Fibroblast of peridontal ligament (primary cell): ENCODE measurements at regions not wholly inside any gene's neighbourhood (a gene's known extent, or its start where the extent isn't known, plus 50 kb on each side); places are given as distances from the start of the nearest gene placed in this dataset.
A peak's percentile ranks its signal among the peaks of the same experiment; 100 is the strongest.

Experiments
- DNase-seq: peaks from one replicate; pipeline ENCODE4 v3.0.0-alpha.2; 2010; ENCODE audit errors: extremely low read depth

- DNase-seq: no peak
Observed at GRCh38 chr7:117929237-117929636, 56.0 kb upstream of the CTTNBP2 start.

DNA sequence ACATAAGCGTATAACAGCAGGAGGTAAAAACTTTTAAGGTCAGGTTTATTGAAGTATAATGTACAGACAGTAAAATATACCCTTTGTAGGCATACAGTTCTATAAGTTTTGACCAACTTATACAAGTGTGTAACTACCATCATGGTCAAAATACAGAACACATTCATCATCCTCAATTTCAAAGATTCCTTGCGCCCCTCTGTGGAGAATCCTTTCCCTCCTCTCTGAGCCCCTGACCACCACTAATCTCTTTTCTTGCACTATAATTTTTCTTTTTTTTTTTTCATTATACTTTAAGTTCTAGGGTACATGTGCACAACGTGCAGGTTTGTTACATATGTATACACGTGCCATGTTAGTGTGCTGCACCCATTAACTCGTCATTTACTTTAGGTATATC, 58.1 kb upstream of the CTTNBP2 start:
- DNase-seq: no peak

DNA sequence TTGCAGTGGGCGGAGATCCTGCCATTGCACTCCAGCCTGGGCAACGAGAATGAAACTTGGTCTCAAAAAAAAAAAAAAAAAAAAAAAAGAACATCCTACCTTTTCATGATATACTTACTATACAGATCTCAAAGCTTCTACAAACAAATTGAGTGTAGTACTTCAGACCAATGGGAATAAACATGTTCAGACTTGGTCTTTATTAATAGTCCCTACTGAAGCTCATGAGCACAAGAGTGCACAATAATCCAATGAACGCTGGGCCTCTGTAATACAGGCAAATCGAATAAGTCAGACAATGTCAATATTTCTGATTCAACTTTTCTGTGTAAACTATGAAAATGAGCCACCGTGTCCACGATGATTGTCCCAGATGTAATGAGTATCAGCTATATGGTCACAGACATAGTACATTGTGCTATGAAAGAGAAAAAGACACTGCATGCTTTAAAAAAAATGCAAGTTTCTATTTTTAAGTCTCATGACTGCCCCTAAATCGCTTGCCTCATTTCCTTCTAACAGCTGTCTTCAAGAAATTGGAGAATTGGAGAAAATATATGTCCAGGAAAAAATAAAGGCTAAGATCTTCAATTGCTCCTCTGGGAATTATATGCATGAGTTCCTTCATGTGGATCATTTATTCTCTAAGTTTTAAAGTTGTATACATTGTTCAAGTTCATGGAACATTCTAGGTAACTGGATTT, 64.0 kb upstream of the CTTNBP2 start:
- DNase-seq: no peak

- DNase-seq: no peak
Observed at GRCh38 chr7:117937753-117938483, 64.7 kb upstream of the CTTNBP2 start.

GRCh38 chr7:117941138-117941810, 68.0 kb upstream of the CTTNBP2 start:
- DNase-seq: peak; percentile 22

GRCh38 chr7:117942780-117943179, 69.5 kb upstream of the CTTNBP2 start:
- DNase-seq: no peak

DNA sequence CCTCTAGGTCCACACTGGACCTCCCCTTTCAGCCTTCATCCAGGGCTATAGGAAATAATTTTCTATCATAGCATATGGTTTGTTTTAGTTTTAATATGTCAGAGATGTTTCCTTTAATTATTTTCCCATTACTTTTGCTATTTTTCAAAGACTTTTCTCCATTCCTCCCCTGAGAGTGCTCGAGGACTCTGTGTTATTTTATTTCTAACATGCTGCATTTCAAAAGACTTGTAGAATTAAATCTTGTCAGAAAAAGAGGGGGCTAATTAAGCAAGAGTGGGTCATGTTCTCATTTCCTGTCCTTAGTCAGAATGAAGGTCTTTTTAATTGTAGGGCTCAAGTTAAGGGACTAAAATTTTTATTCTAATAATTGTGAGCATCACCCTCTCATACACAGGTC, 71.6 kb upstream of the CTTNBP2 start:
- DNase-seq: no peak

- DNase-seq: no peak
Observed at GRCh38 chr7:117946151-117946633, 73.0 kb upstream of the CTTNBP2 start.

GRCh38 chr7:117949232-117949631, 76.0 kb upstream of the CTTNBP2 start:
- no peak for DNase-seq

DNA sequence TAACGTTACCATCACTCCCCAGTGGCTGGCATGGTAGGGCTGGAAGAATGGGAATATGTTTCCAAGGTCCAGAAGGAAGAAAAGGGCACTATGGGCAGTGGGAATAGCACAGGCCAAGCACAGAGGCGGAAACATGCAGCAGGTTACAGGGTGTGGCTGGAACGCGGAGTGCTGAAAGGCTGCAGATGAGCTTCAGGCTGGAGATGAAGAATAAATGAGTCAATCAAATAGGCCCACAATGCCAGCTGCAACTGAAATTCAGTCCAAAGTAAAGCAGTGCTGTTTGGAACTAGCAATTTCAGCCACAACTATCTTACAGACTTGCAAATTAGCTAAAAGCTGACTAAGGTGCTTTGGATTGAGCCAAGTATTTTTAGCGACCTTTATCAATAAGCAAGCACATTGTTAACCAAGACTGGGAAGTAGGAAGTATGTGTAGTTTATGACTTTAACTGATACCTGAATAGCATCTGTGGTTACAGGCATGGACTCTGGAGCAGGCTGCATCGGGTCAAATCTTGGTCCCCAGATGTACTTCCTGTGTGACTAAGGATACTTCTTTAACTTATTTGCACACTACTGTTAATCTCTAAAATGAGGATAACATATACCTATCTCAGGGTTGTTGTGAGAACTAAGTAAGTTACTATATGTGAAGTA, 77.5 kb upstream of the CTTNBP2 start:
- no peak for DNase-seq

DNA sequence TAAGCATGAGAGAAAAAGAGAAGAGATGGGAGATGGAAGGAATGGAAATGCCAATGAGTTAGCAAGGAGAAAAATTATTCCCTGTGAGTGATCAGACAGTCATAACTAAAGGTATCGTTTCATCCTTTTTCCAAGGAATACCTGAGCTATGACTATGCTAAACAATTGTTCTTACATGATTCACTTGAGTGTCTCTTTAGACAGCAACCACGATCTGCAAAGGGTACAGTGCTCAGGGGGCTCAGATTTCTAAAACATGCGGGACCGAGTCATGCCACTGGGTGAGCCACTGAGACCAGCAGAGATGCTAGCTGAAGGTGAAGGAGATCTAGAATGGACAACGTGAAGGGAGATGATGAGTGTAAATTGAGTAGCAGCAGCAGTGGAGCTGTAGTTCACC, 78.0 kb upstream of the CTTNBP2 start:
- no peak for DNase-seq

- no peak for DNase-seq
Observed at GRCh38 chr7:117951691-117952280, 78.5 kb upstream of the CTTNBP2 start.

- no peak for DNase-seq
Observed at GRCh38 chr7:117955046-117955445, 81.8 kb upstream of the CTTNBP2 start.

DNA sequence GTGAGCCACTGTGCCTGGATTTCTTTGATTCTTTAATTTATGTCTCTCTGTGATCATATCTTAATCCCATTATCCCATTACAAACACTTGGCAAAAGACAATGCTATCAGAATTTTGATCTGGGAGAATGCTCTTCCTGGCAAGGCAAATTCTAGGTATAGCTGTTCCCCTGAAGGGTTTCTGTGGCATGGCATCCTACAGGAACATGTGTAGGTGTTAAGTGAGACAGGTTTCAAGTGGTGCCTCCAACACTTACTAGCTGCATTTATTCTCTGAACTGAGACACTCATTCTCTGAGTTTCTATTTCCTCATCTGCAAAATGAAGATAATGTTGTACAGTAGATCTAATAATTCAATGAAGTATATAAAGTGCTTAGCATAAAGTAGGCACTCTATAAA, 87.1 kb upstream of the CTTNBP2 start:
- DNase-seq: no peak

DNA sequence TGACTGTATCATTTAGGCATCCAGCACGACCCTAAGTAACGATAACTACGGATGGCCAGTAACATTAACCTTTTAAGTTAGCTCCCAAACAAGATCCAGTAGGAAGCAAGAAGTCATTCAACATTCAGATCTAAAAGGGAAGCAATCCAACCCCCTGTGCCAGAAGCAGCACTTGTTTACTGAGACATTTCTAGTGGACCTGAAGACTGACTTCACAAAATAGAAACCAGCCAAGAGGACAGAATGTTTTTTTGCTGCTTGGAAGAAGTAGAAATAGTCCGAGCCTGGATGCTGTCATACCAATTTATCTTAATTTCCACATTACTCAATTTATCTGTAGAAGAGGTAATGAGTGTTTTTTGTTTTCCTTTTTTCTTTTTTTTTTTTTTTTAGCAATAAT, 88.0 kb upstream of the CTTNBP2 start:
- no peak for DNase-seq

DNA sequence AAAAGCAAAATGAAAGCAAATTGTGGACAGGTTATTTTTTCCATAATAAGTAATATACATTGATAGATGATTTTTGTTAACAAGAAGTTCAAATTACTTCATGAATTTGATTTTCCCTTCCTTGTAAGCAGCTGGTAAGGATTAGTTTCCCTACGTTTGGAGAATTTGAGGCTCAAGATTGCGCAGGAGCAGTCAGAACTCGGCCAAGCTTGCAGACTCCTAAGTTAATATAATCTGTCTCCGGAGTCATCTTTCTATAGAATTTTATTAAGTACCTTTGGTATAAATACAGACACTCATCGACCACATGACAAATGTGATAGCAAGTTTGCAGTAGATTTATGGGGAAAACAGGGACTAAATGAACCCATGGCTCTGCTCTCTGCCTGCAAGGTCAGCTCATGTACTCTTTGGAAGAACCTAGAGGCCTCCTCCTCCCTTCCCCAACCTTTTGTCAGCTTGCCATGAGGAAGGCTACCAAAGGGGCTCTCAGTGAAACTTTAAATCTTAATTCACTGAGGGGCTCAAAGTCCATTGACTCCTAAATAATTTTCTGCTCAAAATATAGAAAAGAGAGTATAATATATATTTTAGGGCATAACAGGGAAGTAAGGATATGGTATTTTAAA, 89.2 kb upstream of the CTTNBP2 start:
- DNase-seq: no peak

- no peak for DNase-seq
Observed at GRCh38 chr7:117963264-117964197, 90.3 kb upstream of the CTTNBP2 start.

DNA sequence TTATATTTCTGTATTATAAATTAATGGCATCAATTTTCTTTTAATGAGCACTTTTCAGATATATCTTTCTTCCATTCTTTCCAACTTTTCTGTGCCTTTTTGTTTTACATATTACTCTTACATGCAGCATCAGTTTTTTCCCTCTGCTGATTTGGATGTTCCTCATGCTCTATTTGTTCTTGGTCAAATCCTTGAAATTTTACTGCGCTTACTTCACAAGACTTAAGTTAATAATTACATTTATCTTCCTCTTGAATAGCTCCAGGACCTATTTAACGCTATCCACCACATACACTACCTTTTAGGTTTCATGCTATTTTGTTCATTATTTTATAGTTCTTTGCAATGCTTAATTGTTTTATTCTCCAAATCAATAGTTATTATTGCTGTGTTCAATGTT, 97.6 kb upstream of the CTTNBP2 start:
- no peak for DNase-seq

- DNase-seq: no peak
Observed at GRCh38 chr7:117971556-117972244, 98.5 kb upstream of the CTTNBP2 start.

- no peak for DNase-seq
Observed at GRCh38 chr7:117972606-117973005, 99.4 kb upstream of the CTTNBP2 start.
